WI38 (cell line): ENCODE measurements at regions not wholly inside any gene's neighbourhood (a gene's known extent, or its start where the extent isn't known, plus 50 kb on each side); places are given as distances from the start of the nearest gene placed in this dataset.

Experiments used
- H3K4me3 ChIP-seq: 2 replicates; pipeline ENCODE4 v1.5.1; 2011; ENCODE audit warnings: low read depth, mild to moderate bottlenecking, control low read depth, low read length
- CTCF ChIP-seq: IDR thresholded peaks from 2 replicates; pipeline ENCODE4 v1.5.1; 2012; ENCODE audit warnings: low read depth, mild to moderate bottlenecking, control low read depth, low read length

- no peak overlapping the region for H3K4me3 ChIP-seq
- no peak for TF ChIP-seq CTCF
Observed at GRCh38 chrX:87727620-87728019, 210.0 kb downstream of the KLHL4 start.

GRCh38 chrX:87728024-87728423 lies 210.4 kb downstream of the KLHL4 start:
- no peak overlapping the region for H3K4me3 ChIP-seq
- TF ChIP-seq CTCF, result no peak

GRCh38 chrX:87728459-87728858 lies 210.9 kb downstream of the KLHL4 start:
- no peak for TF ChIP-seq CTCF
- no peak overlapping the region for H3K4me3 ChIP-seq

GRCh38 chrX:87732133-87732532 lies 214.5 kb downstream of the KLHL4 start:
- no peak overlapping the region for H3K4me3 ChIP-seq
- TF ChIP-seq CTCF, result no peak

- TF ChIP-seq CTCF, result no peak
- H3K4me3 ChIP-seq, result no peak overlapping the region
Observed at GRCh38 chrX:87736576-87736975, 219.0 kb downstream of the KLHL4 start.

GRCh38 chrX:87744391-87744790 lies 226.8 kb downstream of the KLHL4 start:
- H3K4me3 ChIP-seq, result no peak overlapping the region
- TF ChIP-seq CTCF, result no peak

GRCh38 chrX:87755493-87755892 lies 237.9 kb downstream of the KLHL4 start:
- no peak for TF ChIP-seq CTCF
- H3K4me3 ChIP-seq, result no peak overlapping the region
